Kidney epithelial cell (primary cell): ENCODE measurements at regions not wholly inside any gene's neighbourhood (a gene's known extent, or its start where the extent isn't known, plus 50 kb on each side); places are given as distances from the start of the nearest gene placed in this dataset.

ENCODE experiments used
- DNase-seq: peaks from one replicate; pipeline ENCODE4 v3.0.0-alpha.2; 2010; ENCODE audit warnings: low read depth
- H3K27me3 ChIP-seq: 2 replicates; pipeline ENCODE4 v1.6.0; 2011; ENCODE audit warnings: low read length; ENCODE audit not compliant: control insufficient read depth, insufficient read depth
- H3K36me3 ChIP-seq: 2 replicates; pipeline ENCODE4 v1.5.1; 2011; ENCODE audit warnings: low read length; ENCODE audit not compliant: control insufficient read depth, insufficient read depth
- H3K4me3 ChIP-seq: 2 replicates; pipeline ENCODE4 v1.5.1; 2011; ENCODE audit warnings: low read depth, mild to moderate bottlenecking, control low read depth, low read length
- CTCF ChIP-seq: IDR thresholded peaks from 2 replicates; pipeline ENCODE4 v1.5.1; 2011; ENCODE audit warnings: mild to moderate bottlenecking, moderate library complexity, low read length, control low read depth, inconsistent platforms; ENCODE audit not compliant: insufficient read depth, poor library complexity, severe bottlenecking

- no peaks in the 10 kb centered on the region for H3K27me3 ChIP-seq
- peak; percentile 47 for TF ChIP-seq CTCF
- no peak for DNase-seq
- no peak overlapping the region for H3K4me3 ChIP-seq
- H3K36me3 ChIP-seq: no peaks in the 10 kb centered on the region
Measured at GRCh38 chr4:103934178-103934789, 214.5 kb upstream of the TACR3 start.

- H3K27me3 ChIP-seq: no peaks in the 10 kb centered on the region
- DNase-seq: no peak
- H3K36me3 ChIP-seq: no peaks in the 10 kb centered on the region
- H3K4me3 ChIP-seq: no peak overlapping the region
- TF ChIP-seq CTCF: no peak
Measured at GRCh38 chr4:103928370-103928769, 208.6 kb upstream of the TACR3 start.

- no peak for DNase-seq
- Histone ChIP-seq H3K27me3 (no peaks in the 10 kb centered on the region), H3K4me3 (no peak overlapping the region), H3K36me3 (no peaks in the 10 kb centered on the region)
- no peak for TF ChIP-seq CTCF
Measured at GRCh38 chr4:103923551-103923950, 203.8 kb upstream of the TACR3 start.

GRCh38 chr4:103918214-103918613, 198.4 kb upstream of the TACR3 start:
- no peak for DNase-seq
- Histone ChIP-seq H3K27me3 (no peaks in the 10 kb centered on the region), H3K4me3 (no peak overlapping the region), H3K36me3 (no peaks in the 10 kb centered on the region)
- no peak for TF ChIP-seq CTCF

DNA sequence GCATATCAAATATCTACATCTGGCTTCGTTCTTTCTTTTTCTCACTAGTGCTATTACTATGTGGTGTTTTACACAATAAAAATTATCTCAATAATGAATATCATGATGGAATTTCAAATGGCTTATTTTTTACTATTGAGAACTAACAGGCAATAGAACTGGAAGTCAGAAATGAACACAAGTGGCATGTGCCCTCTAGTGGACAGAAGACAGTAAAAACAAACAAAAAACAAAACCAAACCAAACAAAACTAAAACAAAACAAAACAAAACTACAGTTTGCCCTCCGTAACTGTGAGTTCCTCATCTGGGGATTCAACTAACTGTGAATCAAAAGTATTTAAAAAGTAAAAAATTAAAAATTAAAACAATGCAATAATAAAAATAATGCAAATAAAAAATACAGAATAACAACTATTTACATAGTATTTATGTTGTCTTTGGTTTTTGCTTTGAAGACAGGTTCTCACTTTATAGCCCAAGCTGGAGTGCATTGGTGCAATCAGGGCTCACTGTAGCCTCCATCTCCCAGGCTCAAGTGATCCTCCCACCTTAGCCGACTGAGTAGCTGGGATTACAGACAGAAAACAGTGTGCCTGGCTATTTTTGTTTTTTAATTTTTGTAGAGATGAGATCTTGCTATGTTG, 195.6 kb upstream of the TACR3 start:
- Histone ChIP-seq H3K4me3 (no peak overlapping the region), H3K36me3 (no peaks in the 10 kb centered on the region), H3K27me3 (no peaks in the 10 kb centered on the region)
- peak; percentile 61 for TF ChIP-seq CTCF
- DNase-seq: no peak

DNA sequence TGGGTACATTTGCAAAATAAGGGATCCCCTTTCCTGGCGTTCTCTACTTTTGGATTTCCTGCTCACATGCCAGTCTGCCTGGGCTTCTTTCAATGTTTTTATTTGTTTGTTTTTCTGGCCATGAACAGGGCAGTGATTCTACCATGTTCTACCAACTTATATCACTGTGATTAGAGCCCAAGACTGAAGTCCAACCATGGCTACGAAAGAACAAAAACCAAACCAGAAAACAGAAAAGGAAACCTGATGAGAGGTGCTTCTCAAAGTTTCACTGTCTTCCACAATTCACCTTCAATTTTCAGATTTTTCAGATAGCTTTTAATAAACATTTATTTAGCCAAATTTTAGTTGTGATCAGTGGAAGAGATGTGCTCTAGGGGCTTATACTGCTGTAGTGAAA, 187.6 kb upstream of the TACR3 start:
- DNase-seq: no peak
- Histone ChIP-seq H3K27me3 (no peaks in the 10 kb centered on the region), H3K36me3 (no peaks in the 10 kb centered on the region), H3K4me3 (no peak overlapping the region)
- no peak for TF ChIP-seq CTCF
